Mucosa of gallbladder (tissue), 1 donor: ENCODE measurements at regions not wholly inside any gene's neighbourhood (a gene's known extent, or its start where the extent isn't known, plus 50 kb on each side); places are given as distances from the start of the nearest gene placed in this dataset.
A peak's percentile ranks its signal among the peaks of the same experiment; 100 is the strongest.

Experiments
- DNase-seq: peaks from one replicate; pipeline ENCODE4 v3.0.0-alpha.2; 2020; ENCODE audit warnings: low spot score
- donor health status: DM: no; HTN: no; CAD: no.

DNA sequence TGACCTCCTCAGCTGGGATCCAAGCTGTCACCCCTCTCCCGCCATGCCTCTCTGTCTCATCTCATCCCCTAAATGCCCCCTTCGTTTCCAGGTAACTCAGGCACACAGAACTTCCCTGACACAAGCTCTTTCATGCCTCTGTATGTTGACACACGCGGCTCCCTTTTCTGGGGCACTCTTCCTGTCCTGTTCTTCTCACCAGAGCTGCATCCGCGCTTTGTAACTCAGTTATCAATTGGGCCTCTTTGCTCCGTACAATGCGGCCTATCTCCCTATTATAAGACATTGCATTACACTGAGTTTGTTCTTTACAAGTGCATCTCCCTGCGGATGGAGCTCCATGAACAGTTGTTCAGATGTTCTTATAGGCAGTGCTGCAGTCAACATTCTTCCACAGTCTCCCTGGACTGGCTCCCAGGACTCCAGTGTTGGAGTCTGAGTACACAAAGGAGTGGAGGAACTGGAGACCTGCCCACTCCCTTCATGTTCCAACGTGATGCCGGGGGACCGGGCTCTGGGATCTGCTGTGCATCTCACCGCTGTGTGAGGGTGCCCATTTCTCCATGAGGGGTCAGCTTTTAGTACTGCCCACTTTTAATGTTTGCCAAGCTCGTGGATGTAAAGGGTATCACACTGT is 56.9 kb upstream of the TNS3 start:
- DNase-seq = peak; percentile 81

GRCh38 chr7:47636433-47637175 is 54.7 kb upstream of the TNS3 start:
- no peak for DNase-seq

- no peak for DNase-seq
Measured at GRCh38 chr7:47636081-47636432, 54.1 kb upstream of the TNS3 start.

- peak; percentile 40 for DNase-seq
Measured at GRCh38 chr7:47635091-47636080, 53.5 kb upstream of the TNS3 start.

GRCh38 chr7:47634273-47634672 is 52.4 kb upstream of the TNS3 start:
- no peak for DNase-seq

GRCh38 chr7:47633134-47633533 is 51.2 kb upstream of the TNS3 start:
- DNase-seq = no peak
